IPS DF 4.7 (cell line): ENCODE measurements at regions not wholly inside any gene's neighbourhood (a gene's known extent, or its start where the extent isn't known, plus 50 kb on each side); places are given as distances from the start of the nearest gene placed in this dataset.
A peak's percentile ranks its signal among the peaks of the same experiment; 100 is the strongest.

Experiments used
- DNase-seq: peaks from one replicate; pipeline ENCODE4 v3.0.0-alpha.2; 2013; ENCODE audit warnings: low spot score; ENCODE audit errors: extremely low read depth

GRCh38 chr2:19504400-19505198, 146.2 kb upstream of the OSR1 start:
- DNase-seq: no peak

GRCh38 chr2:19503915-19504314, 145.5 kb upstream of the OSR1 start:
- no peak for DNase-seq

DNA sequence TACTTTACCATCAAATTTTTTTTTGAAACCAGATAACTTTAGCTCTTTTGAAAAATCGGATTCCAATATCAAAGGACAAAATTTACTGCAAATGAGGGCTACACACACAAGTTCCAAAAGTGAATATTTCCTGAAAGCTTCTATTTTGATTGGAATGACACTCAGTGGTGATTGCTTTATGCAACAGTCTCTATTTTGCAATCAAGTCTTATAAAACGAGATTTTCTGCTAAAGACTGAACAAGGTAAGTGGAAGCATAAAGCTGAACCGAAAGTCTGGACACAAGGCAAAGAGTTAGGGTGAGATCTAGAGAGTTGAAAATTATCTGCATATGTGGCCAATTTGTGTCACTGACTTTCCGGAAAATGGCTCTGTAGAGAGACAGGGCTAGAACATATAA, 145.0 kb upstream of the OSR1 start:
- DNase-seq: no peak

DNA sequence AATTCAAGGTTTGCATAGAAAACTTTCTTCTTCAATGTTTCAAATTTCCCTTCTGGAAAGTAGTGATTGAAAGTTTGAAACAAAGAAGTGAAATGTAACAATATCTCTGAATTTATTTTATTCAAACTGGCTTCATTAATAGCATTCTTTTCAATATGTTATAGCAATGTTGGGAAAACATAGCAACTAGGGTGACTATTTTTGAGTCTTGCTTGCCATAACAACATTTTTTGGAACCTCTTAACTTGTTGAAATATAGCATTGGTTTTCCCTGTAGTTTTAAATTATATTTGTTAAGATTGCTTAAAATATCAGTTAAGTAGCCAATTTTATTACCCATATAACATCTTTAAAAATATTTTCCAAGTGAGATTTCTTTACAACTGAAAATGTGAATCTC, 141.7 kb upstream of the OSR1 start:
- DNase-seq: no peak

DNA sequence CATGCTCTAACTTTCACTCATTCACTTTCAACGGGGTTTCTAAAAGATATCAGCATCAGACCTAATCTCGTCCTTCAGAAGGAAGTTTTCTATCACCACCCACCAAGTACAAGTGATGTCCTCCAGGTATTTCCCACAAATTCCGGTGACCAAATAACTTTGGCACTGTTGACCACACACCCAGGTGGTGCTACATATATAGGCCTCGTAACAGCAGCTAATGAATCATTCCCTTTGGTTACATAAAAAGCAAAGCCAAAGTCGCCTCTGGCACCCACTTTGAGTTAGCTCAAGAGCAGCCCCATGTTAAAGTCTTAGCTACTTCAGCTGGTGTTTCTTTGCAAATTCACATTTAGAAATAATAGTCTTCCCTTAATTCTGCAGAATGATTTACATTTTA, 138.2 kb upstream of the OSR1 start:
- DNase-seq: no peak

GRCh38 chr2:19494241-19494640, 135.8 kb upstream of the OSR1 start:
- no peak for DNase-seq

GRCh38 chr2:19491796-19492195, 133.4 kb upstream of the OSR1 start:
- DNase-seq: no peak

DNA sequence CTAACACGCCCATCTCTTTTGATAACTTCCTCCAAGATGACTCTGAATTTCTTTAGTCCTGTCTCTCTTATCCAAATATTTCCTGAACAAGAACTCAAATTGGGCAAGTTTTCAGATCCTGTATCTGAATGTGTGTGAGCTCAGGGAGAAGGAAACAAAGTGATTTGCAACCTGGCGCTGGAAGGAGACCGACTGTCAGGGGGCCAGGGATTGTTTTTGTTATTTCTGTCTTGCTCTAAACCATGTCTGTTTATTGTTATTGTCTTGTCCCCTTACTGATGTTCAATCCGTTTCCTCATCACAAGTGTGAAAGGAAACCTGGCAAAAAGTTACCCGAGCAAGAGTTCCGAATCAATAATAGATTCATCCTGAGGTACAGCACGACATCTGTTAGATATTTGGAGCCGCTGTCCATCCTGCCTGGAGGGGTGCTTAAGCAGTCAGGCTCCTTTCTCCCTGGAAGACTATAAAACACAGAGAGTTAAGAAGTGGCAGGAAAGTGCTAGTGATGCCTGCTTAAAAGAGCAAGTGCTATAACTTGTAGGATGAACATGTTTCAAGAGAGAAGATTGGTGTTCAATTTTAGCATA, 132.5 kb upstream of the OSR1 start:
- DNase-seq: no peak

GRCh38 chr2:19488009-19488691, 129.7 kb upstream of the OSR1 start:
- DNase-seq: no peak

DNA sequence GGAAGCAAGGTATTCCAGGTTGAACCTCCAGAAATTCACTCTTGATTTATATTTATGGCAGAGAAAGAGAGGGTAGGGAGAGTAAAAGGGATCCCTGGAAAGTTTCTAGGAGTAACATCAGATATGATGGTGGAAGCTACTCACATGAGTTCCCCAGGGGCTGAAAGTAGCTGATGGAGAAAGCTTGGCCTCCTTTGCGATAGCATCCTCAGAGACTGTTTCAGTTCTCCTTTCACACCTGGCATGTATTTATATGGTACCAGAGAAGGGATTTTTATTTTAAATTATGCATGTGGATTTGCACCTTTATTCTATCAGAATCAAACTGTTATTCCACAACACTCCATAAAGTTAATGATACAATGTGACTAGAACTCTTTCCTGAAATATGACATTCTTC, 126.3 kb upstream of the OSR1 start:
- no peak for DNase-seq

DNA sequence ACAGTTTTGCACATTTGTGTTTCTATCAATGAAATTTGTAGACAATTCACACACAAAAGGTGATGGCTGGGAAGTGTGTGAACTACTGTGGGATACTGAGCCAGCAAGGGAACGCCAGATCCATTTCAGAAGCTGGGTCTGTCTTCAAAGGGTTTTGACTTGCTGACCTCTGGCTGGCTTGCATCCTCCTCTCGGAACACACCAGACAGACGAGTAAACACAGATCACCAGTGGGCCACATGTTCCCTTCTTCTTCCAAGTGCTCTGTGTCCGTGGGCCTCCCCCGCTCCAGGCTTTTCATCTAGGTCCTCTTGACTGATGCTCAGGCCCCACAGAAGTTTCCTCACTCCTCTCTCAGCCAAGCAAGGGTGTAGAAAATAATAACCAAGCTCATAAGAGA, 122.2 kb upstream of the OSR1 start:
- no peak for DNase-seq

GRCh38 chr2:19479666-19480065, 121.2 kb upstream of the OSR1 start:
- DNase-seq: no peak

DNA sequence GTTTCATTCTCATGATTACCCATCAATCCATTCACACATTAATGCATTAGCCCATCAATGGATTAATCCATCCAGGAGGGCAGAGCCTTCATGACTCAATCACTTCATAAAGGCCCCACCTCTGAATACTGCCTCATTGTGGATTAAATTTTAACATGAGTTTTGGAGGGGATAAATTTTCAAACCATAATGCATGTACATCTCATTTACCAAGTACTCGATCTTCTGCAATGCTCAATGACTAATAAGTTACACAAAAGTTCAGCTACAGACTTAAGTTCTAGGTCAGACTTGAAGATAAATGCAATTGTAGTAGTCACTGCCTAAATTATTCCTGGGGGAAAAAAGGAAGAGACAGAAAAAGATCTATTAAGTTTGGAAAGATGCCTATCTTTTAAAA, 120.0 kb upstream of the OSR1 start:
- DNase-seq: no peak

- DNase-seq: no peak
Observed at GRCh38 chr2:19476327-19476726, 117.9 kb upstream of the OSR1 start.

DNA sequence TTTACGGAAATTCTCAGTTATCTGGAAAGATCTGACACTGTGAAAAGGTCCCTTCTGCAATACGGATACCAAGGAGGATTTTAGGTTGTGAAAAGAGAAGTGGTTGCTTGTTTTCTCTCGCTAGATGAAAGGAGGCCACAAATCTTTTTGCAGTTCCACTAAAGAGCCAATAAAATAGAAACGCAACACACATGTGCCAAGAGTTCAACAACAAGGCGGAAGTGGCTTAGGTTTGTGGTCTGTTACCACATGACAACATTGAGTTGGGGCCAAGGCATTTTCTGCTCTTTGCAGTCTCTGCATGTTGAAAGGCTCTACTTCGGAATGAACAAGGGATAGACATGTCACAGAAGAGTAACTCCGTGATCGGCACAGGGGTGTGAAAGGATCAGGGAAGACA, 115.7 kb upstream of the OSR1 start:
- DNase-seq: no peak

- DNase-seq: no peak
Observed at GRCh38 chr2:19473350-19473749, 114.9 kb upstream of the OSR1 start.

GRCh38 chr2:19472391-19472978, 114.1 kb upstream of the OSR1 start:
- no peak for DNase-seq

DNA sequence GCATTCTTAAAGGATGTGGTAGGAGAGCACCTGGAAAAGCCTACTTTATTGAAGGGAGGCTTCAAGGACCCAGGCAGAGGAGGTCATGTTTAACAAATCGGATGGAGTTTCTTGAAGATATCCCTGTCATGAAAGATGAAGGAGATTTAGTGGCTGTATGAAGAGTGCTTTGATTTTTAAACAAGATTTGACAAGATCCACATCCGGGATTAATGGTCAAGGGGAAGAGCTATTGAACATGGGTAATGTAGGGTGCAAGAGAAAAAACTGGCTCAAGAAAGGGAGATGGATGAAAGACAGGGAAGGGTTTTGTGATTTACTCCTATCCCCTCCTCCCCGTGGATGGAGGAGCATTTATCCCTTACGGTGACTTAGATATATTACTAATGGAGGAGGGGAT, 113.1 kb upstream of the OSR1 start:
- DNase-seq: no peak

DNA sequence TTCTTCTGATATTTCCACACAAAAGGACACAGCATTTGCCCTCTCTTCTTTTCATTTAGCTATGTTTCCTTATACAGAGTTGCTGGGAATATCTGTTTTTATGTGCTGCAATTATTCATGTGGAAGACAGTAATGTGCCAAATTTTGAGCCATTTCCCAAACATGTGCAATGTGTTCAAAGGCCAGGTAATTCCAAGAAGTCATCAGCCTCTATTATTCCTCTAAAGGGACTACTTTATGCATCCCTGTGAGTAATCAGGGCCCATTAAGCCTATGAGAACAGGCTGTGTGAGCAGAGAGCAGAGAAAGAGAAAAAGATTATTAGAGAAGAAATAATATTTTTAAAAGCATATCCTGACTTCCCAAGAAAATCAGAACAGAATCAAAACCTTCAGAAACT, 107.6 kb upstream of the OSR1 start:
- no peak for DNase-seq

- no peak for DNase-seq
Observed at GRCh38 chr2:19462256-19462645, 103.8 kb upstream of the OSR1 start.

GRCh38 chr2:19461504-19462255, 103.3 kb upstream of the OSR1 start:
- DNase-seq: peak; percentile 2

- no peak for DNase-seq
Observed at GRCh38 chr2:19460761-19461160, 102.3 kb upstream of the OSR1 start.
